Breast epithelium (tissue), 4 donors: ENCODE measurements at regions not wholly inside any gene's neighbourhood (a gene's known extent, or its start where the extent isn't known, plus 50 kb on each side); places are given as distances from the start of the nearest gene placed in this dataset.

Source experiments
- DNase-seq, 2 donors: peaks; one replicate each; pipeline ENCODE4 v3.0.0-alpha.2; 2019; ENCODE audit warnings: low spot score in 2 of 2
- H3K27ac ChIP-seq, 2 donors: fragments of 200-600 bp; sonication (generic) in 1 of 2; one replicate each; pipeline ENCODE4 v1.5.1; 2016 to 2019; ENCODE audit warnings: mild to moderate bottlenecking in 1 of 2
- H3K27me3 ChIP-seq, 2 donors: fragments of 200-600 bp; sonication (generic) in 1 of 2; one replicate each; pipeline versions ENCODE4 v1.5.1 to v1.6.0; 2017 to 2019; ENCODE audit warnings: control low read depth in 1 of 2, mild to moderate bottlenecking in 1 of 2
- H3K36me3 ChIP-seq: fragments of 200-600 bp; one replicate; pipeline ENCODE4 v1.5.1; 2019
- H3K4me1 ChIP-seq, 2 donors: fragments of 200-600 bp; sonication (generic); one replicate each; pipeline ENCODE4 v1.5.1; 2016 to 2019; ENCODE audit warnings: control low read depth in 1 of 2
- H3K4me3 ChIP-seq, 3 donors: fragments of 200-600 bp; sonication (generic); 1 replicate in 2 of 3; 2 replicates in 1 of 3; pipeline ENCODE4 v1.5.1; 2016 to 2019; ENCODE audit warnings: mild to moderate bottlenecking in 3 of 3, moderate library complexity in 2 of 3
- H3K9me3 ChIP-seq, 2 donors: fragments of 200-600 bp; sonication (generic) in 1 of 2; one replicate each; pipeline ENCODE4 v1.5.1; 2016 to 2019; ENCODE audit warnings: control low read depth in 1 of 2
- CTCF ChIP-seq, 3 donors: fragments of 450-650 bp; IDR thresholded peaks; one replicate each; pipeline ENCODE4 v1.5.1; 2016 to 2017; ENCODE audit warnings: antibody characterized with exemption in 3 of 3, mild to moderate bottlenecking in 3 of 3, moderate library complexity in 3 of 3
- POLR2A ChIP-seq: fragments of 450-650 bp; IDR thresholded peaks from one replicate; pipeline ENCODE4 v1.6.1; 2016; ENCODE audit warnings: antibody characterized with exemption, mild to moderate bottlenecking, moderate library complexity
- POLR2AphosphoS5 ChIP-seq, 3 donors: sonication (generic); formaldehyde crosslinking; IDR thresholded peaks; one replicate each; pipeline ENCODE4 v1.6.1; 2017; ENCODE audit warnings: antibody characterized with exemption in 3 of 3
- intact Hi-C: fragments of 100-400 bp; cut with DNase I; formaldehyde crosslinking; loops from one replicate; pipeline ENCODE4 v1.15.1; 2023; ENCODE audit warnings: low total_unique reads

GRCh38 chr18:47547539-47548202 lies 296.2 kb upstream of the SKOR2 start:
- TF ChIP-seq CTCF (IDR thresholded peaks at IDR 0.05) (no peak), POLR2AphosphoS5 (IDR thresholded peaks at IDR 0.05) (no peak)
- DNase-seq = no peak
- intact Hi-C loops = no loop called here
- Histone ChIP-seq H3K27ac (no peak overlapping the region), H3K27me3 (no peaks in the 10 kb centered on the region), H3K4me1 (no peaks in the 10 kb centered on the region), H3K4me3 (no peak overlapping the region), H3K9me3 (no peaks in the 10 kb centered on the region), H3K36me3 (no peaks in the 10 kb centered on the region)

GRCh38 chr18:47545613-47546012 lies 294.2 kb upstream of the SKOR2 start:
- Histone ChIP-seq H3K36me3 (no peaks in the 10 kb centered on the region), H3K27me3 (no peaks in the 10 kb centered on the region), H3K4me1 (no peaks in the 10 kb centered on the region), H3K27ac (no peak overlapping the region), H3K9me3 (no peaks in the 10 kb centered on the region), H3K4me3 (no peak overlapping the region)
- TF ChIP-seq POLR2A (no peak), POLR2AphosphoS5 (IDR thresholded peaks at IDR 0.05) (no peak), CTCF (IDR thresholded peaks at IDR 0.05) (no peak)
- intact Hi-C loops = no loop called here
- no peak for DNase-seq

- Histone ChIP-seq H3K36me3 (no peaks in the 10 kb centered on the region), H3K9me3 (no peaks in the 10 kb centered on the region), H3K4me1 (no peaks in the 10 kb centered on the region), H3K27me3 (no peaks in the 10 kb centered on the region), H3K27ac (no peak overlapping the region), H3K4me3 (no peak overlapping the region)
- DNase-seq = no peak
- TF ChIP-seq CTCF (IDR thresholded peaks at IDR 0.05) = no peak
- no peak for TF ChIP-seq POLR2AphosphoS5 (IDR thresholded peaks at IDR 0.05)
- TF ChIP-seq POLR2A = no peak
- intact Hi-C loops = no loop called here
Observed at GRCh38 chr18:47543080-47543479, 291.6 kb upstream of the SKOR2 start.

- Histone ChIP-seq H3K27ac (no peak overlapping the region), H3K36me3 (no peaks in the 10 kb centered on the region), H3K27me3 (no peaks in the 10 kb centered on the region), H3K9me3 (no peaks in the 10 kb centered on the region), H3K4me3 (no peak overlapping the region), H3K4me1 (no peaks in the 10 kb centered on the region)
- DNase-seq = no peak
- TF ChIP-seq POLR2A (no peak), POLR2AphosphoS5 (IDR thresholded peaks at IDR 0.05) (no peak), CTCF (IDR thresholded peaks at IDR 0.05) (no peak)
- intact Hi-C loops = no loop called here
Observed at GRCh38 chr18:47542551-47542950, 291.1 kb upstream of the SKOR2 start.

GRCh38 chr18:47531717-47532116 lies 280.3 kb upstream of the SKOR2 start:
- no peaks in the 10 kb centered on the region for H3K9me3 ChIP-seq
- H3K36me3 ChIP-seq = no peaks in the 10 kb centered on the region
- intact Hi-C loops = no loop called here
- peaks cover 0 to 9% of the 10 kb centered on the region in 2 donors for H3K27me3 ChIP-seq
- peak overlapping the region in 2 of 3 donors; percentile 41 to 60 for H3K4me3 ChIP-seq
- H3K27ac ChIP-seq = no peak overlapping the region
- TF ChIP-seq POLR2AphosphoS5 (IDR thresholded peaks at IDR 0.05) (no peak), POLR2A (no peak), CTCF (IDR thresholded peaks at IDR 0.05) (no peak)
- no peak for DNase-seq
- no peaks in the 10 kb centered on the region for H3K4me1 ChIP-seq
